ENCODE measurements at regions not wholly inside any gene's neighbourhood (a gene's known extent, or its start where the extent isn't known, plus 50 kb on each side); places are given as distances from the start of the nearest gene placed in this dataset.

GRCh38 chr1:170789063-170789462, 125.1 kb downstream of the PRRX1 start:
- DNase-seq (ENCODE audit: low read depth), result no peak
- no peak for TF ChIP-seq CTCF (conservative IDR thresholded peaks at IDR 0.05; ENCODE audit: low read depth, low read length)
- H3K4me3 ChIP-seq (ENCODE audit: low read depth, low read length), result no peak overlapping the region

GRCh38 chr1:170790175-170790574, 126.2 kb downstream of the PRRX1 start:
- no peak for TF ChIP-seq CTCF (conservative IDR thresholded peaks at IDR 0.05; ENCODE audit: low read depth, low read length)
- no peak for DNase-seq (ENCODE audit: low read depth)
- no peak overlapping the region for H3K4me3 ChIP-seq (ENCODE audit: low read depth, low read length)

GRCh38 chr1:170790651-170791071, 126.7 kb downstream of the PRRX1 start:
- no peak overlapping the region for H3K4me3 ChIP-seq (ENCODE audit: low read depth, low read length)
- DNase-seq (ENCODE audit: low read depth), result no peak
- no peak for TF ChIP-seq CTCF (conservative IDR thresholded peaks at IDR 0.05; ENCODE audit: low read depth, low read length)

- H3K4me3 ChIP-seq (ENCODE audit: low read depth, low read length), result no peak overlapping the region
- no peak for TF ChIP-seq CTCF (conservative IDR thresholded peaks at IDR 0.05; ENCODE audit: low read depth, low read length)
- no peak for DNase-seq (ENCODE audit: low read depth)
These were observed 128.0 kb downstream of the PRRX1 start for GRCh38 chr1:170791941-170792340.

GRCh38 chr1:170800265-170800664, 135.1 kb upstream of the MROH9 start:
- no peak for TF ChIP-seq CTCF (conservative IDR thresholded peaks at IDR 0.05; ENCODE audit: low read depth, low read length)
- no peak overlapping the region for H3K4me3 ChIP-seq (ENCODE audit: low read depth, low read length)
- no peak for DNase-seq (ENCODE audit: low read depth)

- no peak for TF ChIP-seq CTCF (conservative IDR thresholded peaks at IDR 0.05; ENCODE audit: low read depth, low read length)
- no peak overlapping the region for H3K4me3 ChIP-seq (ENCODE audit: low read depth, low read length)
These were observed 134.5 kb upstream of the MROH9 start for GRCh38 chr1:170800812-170801211.

GRCh38 chr1:170803711-170804110, 131.6 kb upstream of the MROH9 start:
- no peak overlapping the region for H3K4me3 ChIP-seq (ENCODE audit: low read depth, low read length)
- no peak for TF ChIP-seq CTCF (conservative IDR thresholded peaks at IDR 0.05; ENCODE audit: low read depth, low read length)
- no peak for DNase-seq (ENCODE audit: low read depth)

More at GRCh38 chr1:170800812-170801211, 134.5 kb upstream of the MROH9 start:
- no peak for DNase-seq (ENCODE audit: low read depth)
